ENCODE measurements at regions not wholly inside any gene's neighbourhood (a gene's known extent, or its start where the extent isn't known, plus 50 kb on each side); places are given as distances from the start of the nearest gene placed in this dataset.

DNA sequence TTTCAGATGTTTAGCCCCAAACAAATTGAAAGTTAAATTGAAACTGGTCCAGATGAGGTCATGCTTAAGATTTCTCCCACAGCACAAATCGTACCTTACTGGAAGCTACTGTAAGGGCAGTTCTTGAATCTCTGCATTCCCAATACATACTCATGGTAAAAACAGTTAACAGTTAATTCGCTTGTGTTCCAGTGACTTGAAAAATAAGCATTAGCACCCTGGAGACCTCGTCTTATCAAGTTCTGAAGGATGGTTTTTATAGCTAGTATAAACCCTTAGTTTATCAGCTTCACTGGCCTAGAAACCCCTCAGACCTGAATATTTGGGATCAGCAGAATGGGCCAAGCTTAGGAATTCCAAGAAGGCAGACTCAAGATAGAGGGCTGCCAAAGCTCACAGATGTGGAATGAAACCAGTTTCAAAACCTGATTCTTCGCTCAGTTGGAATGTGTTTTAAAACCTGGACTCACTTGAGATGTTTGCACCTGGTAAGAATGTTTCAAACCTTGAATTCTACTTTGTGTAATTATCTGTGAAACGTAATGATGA lies 103.6 kb downstream of the C9orf152 start:
- DNase-seq (no peak), ATAC-seq (ENCODE audit: insufficient read depth, low read depth) (no peak)
- peaks cover 99% of the 10 kb centered on the region for H3K79me2 ChIP-seq (ENCODE audit: insufficient read depth, low read length)
- H3K27ac ChIP-seq (ENCODE audit: low read length): no peak overlapping the region
- H3K4me2 ChIP-seq (ENCODE audit: insufficient read depth, low read length): no peak overlapping the region
- peaks cover 49% of the 10 kb centered on the region for H4K20me1 ChIP-seq (ENCODE audit: insufficient read depth, low read length)
- no peak overlapping the region for H2AFZ ChIP-seq (ENCODE audit: low read depth, low read length)
- H3K4me3 ChIP-seq (ENCODE audit: low read depth in 1 of 2, low read length in 2 of 2): no peak overlapping the region
- TF ChIP-seq, protein P1, sequence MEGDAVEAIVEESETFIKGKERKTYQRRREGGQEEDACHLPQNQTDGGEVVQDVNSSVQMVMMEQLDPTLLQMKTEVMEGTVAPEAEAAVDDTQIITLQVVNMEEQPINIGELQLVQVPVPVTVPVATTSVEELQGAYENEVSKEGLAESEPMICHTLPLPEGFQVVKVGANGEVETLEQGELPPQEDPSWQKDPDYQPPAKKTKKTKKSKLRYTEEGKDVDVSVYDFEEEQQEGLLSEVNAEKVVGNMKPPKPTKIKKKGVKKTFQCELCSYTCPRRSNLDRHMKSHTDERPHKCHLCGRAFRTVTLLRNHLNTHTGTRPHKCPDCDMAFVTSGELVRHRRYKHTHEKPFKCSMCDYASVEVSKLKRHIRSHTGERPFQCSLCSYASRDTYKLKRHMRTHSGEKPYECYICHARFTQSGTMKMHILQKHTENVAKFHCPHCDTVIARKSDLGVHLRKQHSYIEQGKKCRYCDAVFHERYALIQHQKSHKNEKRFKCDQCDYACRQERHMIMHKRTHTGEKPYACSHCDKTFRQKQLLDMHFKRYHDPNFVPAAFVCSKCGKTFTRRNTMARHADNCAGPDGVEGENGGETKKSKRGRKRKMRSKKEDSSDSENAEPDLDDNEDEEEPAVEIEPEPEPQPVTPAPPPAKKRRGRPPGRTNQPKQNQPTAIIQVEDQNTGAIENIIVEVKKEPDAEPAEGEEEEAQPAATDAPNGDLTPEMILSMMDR (IDR thresholded peaks at IDR 0.05; ENCODE audit: borderline replicate concordance, extremely low read depth, low read length, poor library complexity, severe bottlenecking): no peak
- no peak for TF ChIP-seq EZH2 (IDR thresholded peaks at IDR 0.05; ENCODE audit: borderline replicate concordance, low read depth, low read length, severe bottlenecking)
- H3K27me3 ChIP-seq (ENCODE audit: insufficient read depth, low read length, poor library complexity): no peaks in the 10 kb centered on the region
- no peaks in the 10 kb centered on the region; the same call in 1 of the 2 replicates for H3K4me1 ChIP-seq (ENCODE audit: insufficient read depth, low read length)
- H3K9ac ChIP-seq (ENCODE audit: low read depth, low read length): no peak overlapping the region
- peaks cover 39% of the 10 kb centered on the region for H3K36me3 ChIP-seq (ENCODE audit: insufficient read depth, low read length)
- H3K9me3 ChIP-seq (ENCODE audit: insufficient read depth, low read length, severe bottlenecking): no peaks in the 10 kb centered on the region

DNA sequence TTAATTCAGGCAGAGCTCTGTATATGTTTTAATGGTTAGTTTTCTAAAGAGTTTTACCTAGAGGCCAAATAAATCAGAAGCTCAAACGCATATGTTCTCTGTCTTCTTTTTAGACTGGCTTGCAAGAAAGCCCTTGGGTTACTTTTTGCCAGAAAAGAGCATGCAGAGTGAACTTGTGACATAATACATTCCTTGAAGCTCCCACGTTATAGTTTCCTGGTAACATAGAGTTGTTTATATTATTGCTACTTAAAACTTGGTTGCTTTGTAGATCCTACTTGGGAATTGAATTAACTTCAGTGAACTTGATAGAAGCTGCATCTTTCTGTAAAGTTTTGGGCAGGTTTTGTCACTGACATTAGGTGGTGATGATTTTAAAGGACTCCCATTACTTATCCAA lies 102.9 kb downstream of the C9orf152 start:
- H3K9me3 ChIP-seq (ENCODE audit: insufficient read depth, low read length, severe bottlenecking): no peaks in the 10 kb centered on the region
- no peak overlapping the region for H3K4me2 ChIP-seq (ENCODE audit: insufficient read depth, low read length)
- peaks cover 51% of the 10 kb centered on the region for H4K20me1 ChIP-seq (ENCODE audit: insufficient read depth, low read length)
- peaks cover 35% of the 10 kb centered on the region for H3K36me3 ChIP-seq (ENCODE audit: insufficient read depth, low read length)
- no peak for ATAC-seq (ENCODE audit: insufficient read depth, low read depth)
- no peak overlapping the region for H3K27ac ChIP-seq (ENCODE audit: low read length)
- H3K4me3 ChIP-seq (ENCODE audit: low read depth in 1 of 2, low read length in 2 of 2): no peak overlapping the region
- DNase-seq: no peak
- no peak overlapping the region for H3K9ac ChIP-seq (ENCODE audit: low read depth, low read length)
- no peaks in the 10 kb centered on the region; the same call in 1 of the 2 replicates for H3K4me1 ChIP-seq (ENCODE audit: insufficient read depth, low read length)
- no peak overlapping the region for H2AFZ ChIP-seq (ENCODE audit: low read depth, low read length)
- TF ChIP-seq, protein P1 (IDR thresholded peaks at IDR 0.05; ENCODE audit: borderline replicate concordance, extremely low read depth, low read length, poor library complexity, severe bottlenecking): no peak
- TF ChIP-seq EZH2 (IDR thresholded peaks at IDR 0.05; ENCODE audit: borderline replicate concordance, low read depth, low read length, severe bottlenecking): no peak
- peaks cover 100% of the 10 kb centered on the region for H3K79me2 ChIP-seq (ENCODE audit: insufficient read depth, low read length)
- H3K27me3 ChIP-seq (ENCODE audit: insufficient read depth, low read length, poor library complexity): no peaks in the 10 kb centered on the region

DNA sequence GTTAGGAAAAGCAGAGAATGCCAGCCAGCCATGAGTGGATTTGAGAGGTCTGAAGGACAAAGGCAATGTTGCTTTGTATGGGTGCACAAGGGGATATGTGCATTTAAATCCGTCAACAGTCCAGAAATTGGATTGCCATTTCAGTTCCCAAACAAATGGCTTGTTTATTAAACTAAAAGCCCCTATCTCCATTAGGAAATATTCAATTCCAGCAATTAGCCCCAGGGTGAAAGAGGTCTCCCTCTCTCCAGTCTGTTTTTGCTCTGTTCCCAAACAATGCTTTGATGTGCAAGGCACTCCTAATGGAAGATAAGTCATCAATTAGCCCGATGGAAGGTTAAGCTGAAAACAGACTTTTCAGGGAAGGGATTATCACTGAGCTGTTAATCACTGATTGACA lies 101.3 kb downstream of the C9orf152 start:
- H3K4me3 ChIP-seq (ENCODE audit: low read depth in 1 of 2, low read length in 2 of 2): no peak overlapping the region
- H3K36me3 ChIP-seq (ENCODE audit: insufficient read depth, low read length): peaks cover 20% of the 10 kb centered on the region
- no peaks in the 10 kb centered on the region for H3K9me3 ChIP-seq (ENCODE audit: insufficient read depth, low read length, severe bottlenecking)
- peaks cover 100% of the 10 kb centered on the region for H3K79me2 ChIP-seq (ENCODE audit: insufficient read depth, low read length)
- TF ChIP-seq, protein P1 (IDR thresholded peaks at IDR 0.05; ENCODE audit: borderline replicate concordance, extremely low read depth, low read length, poor library complexity, severe bottlenecking): no peak
- TF ChIP-seq EZH2 (IDR thresholded peaks at IDR 0.05; ENCODE audit: borderline replicate concordance, low read depth, low read length, severe bottlenecking): no peak
- ATAC-seq (ENCODE audit: insufficient read depth, low read depth) (no peak), DNase-seq (no peak)
- H3K4me1 ChIP-seq (ENCODE audit: insufficient read depth, low read length): no peaks in the 10 kb centered on the region
- H3K9ac ChIP-seq (ENCODE audit: low read depth, low read length): no peak overlapping the region
- peaks cover 36% of the 10 kb centered on the region for H4K20me1 ChIP-seq (ENCODE audit: insufficient read depth, low read length)
- H3K4me2 ChIP-seq (ENCODE audit: insufficient read depth, low read length): no peak overlapping the region
- H2AFZ ChIP-seq (ENCODE audit: low read depth, low read length): no peak overlapping the region
- no peaks in the 10 kb centered on the region for H3K27me3 ChIP-seq (ENCODE audit: insufficient read depth, low read length, poor library complexity)
- H3K27ac ChIP-seq (ENCODE audit: low read length): no peak overlapping the region

Data from DND-41 (cell line).